ENCODE measurements at regions not wholly inside any gene's neighbourhood (a gene's known extent, or its start where the extent isn't known, plus 50 kb on each side); places are given as distances from the start of the nearest gene placed in this dataset.

- H3K4me1 Mint-ChIP-seq, result no peaks in the 10 kb centered on the region
- WGBS (ENCODE audit: insufficient coverage), result no CpG with 5 or more reads among the region's 2 CpGs
- H3K27ac Mint-ChIP-seq, result no peak overlapping the region
- Histone ChIP-seq H3K4me3 (replicated peaks in 1 of 3; ENCODE audit: low read depth in 2 of 3, low read length in 3 of 3) (no peak overlapping the region), H3K27me3 (ENCODE audit: control insufficient read depth in 2 of 2, insufficient read depth in 2 of 2, low read length in 2 of 2) (no peaks in the 10 kb centered on the region), H3K9ac (ENCODE audit: insufficient read depth, low read length, poor library complexity, severe bottlenecking) (no peak overlapping the region), H3K9me3 (replicated peaks in 1 of 2; ENCODE audit: control insufficient read depth in 1 of 2, insufficient read depth in 1 of 2, low read length in 2 of 2) (peaks cover 0 to 5% of the 10 kb centered on the region in 2 donors), H3K27ac (ENCODE audit: low read depth in 1 of 2, low read length in 2 of 2) (no peak overlapping the region), H2AFZ (ENCODE audit: insufficient read depth, low read depth, low read length, poor library complexity, severe bottlenecking) (no peak overlapping the region), H3K4me2 (replicated peaks; ENCODE audit: extremely low read depth, low read length, poor library complexity, severe bottlenecking) (no peak overlapping the region), H4K20me1 (ENCODE audit: insufficient read depth, low read length) (no peaks in the 10 kb centered on the region), H3K79me2 (ENCODE audit: insufficient read depth, low read length) (no peaks in the 10 kb centered on the region), H3K4me1 (ENCODE audit: control insufficient read depth in 1 of 2, insufficient read depth in 2 of 2, low read length in 2 of 2) (no peaks in the 10 kb centered on the region), H3K36me3 (replicated peaks in 1 of 2; ENCODE audit: control insufficient read depth in 1 of 2, insufficient read depth in 2 of 2, low read length in 2 of 2) (no peaks in the 10 kb centered on the region)
- no peaks in the 10 kb centered on the region for H3K36me3 Mint-ChIP-seq
- intact Hi-C loops (cut with micrococcal nuclease), result no loop called here
- no peak overlapping the region for H3K4me3 Mint-ChIP-seq
- DNase-seq, result no peak
- TF ChIP-seq, protein P1, sequence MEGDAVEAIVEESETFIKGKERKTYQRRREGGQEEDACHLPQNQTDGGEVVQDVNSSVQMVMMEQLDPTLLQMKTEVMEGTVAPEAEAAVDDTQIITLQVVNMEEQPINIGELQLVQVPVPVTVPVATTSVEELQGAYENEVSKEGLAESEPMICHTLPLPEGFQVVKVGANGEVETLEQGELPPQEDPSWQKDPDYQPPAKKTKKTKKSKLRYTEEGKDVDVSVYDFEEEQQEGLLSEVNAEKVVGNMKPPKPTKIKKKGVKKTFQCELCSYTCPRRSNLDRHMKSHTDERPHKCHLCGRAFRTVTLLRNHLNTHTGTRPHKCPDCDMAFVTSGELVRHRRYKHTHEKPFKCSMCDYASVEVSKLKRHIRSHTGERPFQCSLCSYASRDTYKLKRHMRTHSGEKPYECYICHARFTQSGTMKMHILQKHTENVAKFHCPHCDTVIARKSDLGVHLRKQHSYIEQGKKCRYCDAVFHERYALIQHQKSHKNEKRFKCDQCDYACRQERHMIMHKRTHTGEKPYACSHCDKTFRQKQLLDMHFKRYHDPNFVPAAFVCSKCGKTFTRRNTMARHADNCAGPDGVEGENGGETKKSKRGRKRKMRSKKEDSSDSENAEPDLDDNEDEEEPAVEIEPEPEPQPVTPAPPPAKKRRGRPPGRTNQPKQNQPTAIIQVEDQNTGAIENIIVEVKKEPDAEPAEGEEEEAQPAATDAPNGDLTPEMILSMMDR (IDR thresholded peaks at IDR 0.05), result no peak
- H3K27me3 Mint-ChIP-seq (ENCODE audit: low read depth in 3 of 3), result no peaks in the 10 kb centered on the region
- peaks cover 0 to 3% (median 0%) of the 10 kb centered on the region in 7 donors for H3K9me3 Mint-ChIP-seq
Observed at GRCh38 chr7:8809320-8809719, 375.9 kb downstream of the NXPH1 start.

GRCh38 chr7:8817448-8818036 lies 384.1 kb downstream of the NXPH1 start:
- H3K27ac Mint-ChIP-seq, result no peak overlapping the region
- no peak for DNase-seq
- H2AFZ ChIP-seq (ENCODE audit: insufficient read depth, low read depth, low read length, poor library complexity, severe bottlenecking), result no peak overlapping the region

More at GRCh38 chr7:8817448-8818036, 384.1 kb downstream of the NXPH1 start:
- no peak overlapping the region for H3K4me2 ChIP-seq (replicated peaks; ENCODE audit: extremely low read depth, low read length, poor library complexity, severe bottlenecking)
- no CpG with 5 or more reads among the region's 3 CpGs for WGBS (ENCODE audit: insufficient coverage)
- no peak overlapping the region for H3K27ac ChIP-seq (ENCODE audit: low read depth in 1 of 2, low read length in 2 of 2)
- TF ChIP-seq, protein P1 (IDR thresholded peaks at IDR 0.05), result no peak
- H3K27me3 ChIP-seq (ENCODE audit: control insufficient read depth in 2 of 2, insufficient read depth in 2 of 2, low read length in 2 of 2), result no peaks in the 10 kb centered on the region
- H3K79me2 ChIP-seq (ENCODE audit: insufficient read depth, low read length), result no peaks in the 10 kb centered on the region
- no peaks in the 10 kb centered on the region for H4K20me1 ChIP-seq (ENCODE audit: insufficient read depth, low read length)
- H3K9ac ChIP-seq (ENCODE audit: insufficient read depth, low read length, poor library complexity, severe bottlenecking), result no peak overlapping the region
- Mint-ChIP-seq H3K9me3 (peaks cover 0 to 10% (median 2%) of the 10 kb centered on the region in 7 donors), H3K4me3 (no peak overlapping the region), H3K36me3 (no peaks in the 10 kb centered on the region), H3K27me3 (ENCODE audit: low read depth in 3 of 3) (no peaks in the 10 kb centered on the region), H3K4me1 (no peaks in the 10 kb centered on the region)
- no peaks in the 10 kb centered on the region for H3K36me3 ChIP-seq (replicated peaks in 1 of 2; ENCODE audit: control insufficient read depth in 1 of 2, insufficient read depth in 2 of 2, low read length in 2 of 2)
- intact Hi-C loops (cut with micrococcal nuclease), result no loop called here
- no peaks in the 10 kb centered on the region for H3K4me1 ChIP-seq (ENCODE audit: control insufficient read depth in 1 of 2, insufficient read depth in 2 of 2, low read length in 2 of 2)
- no peak overlapping the region for H3K4me3 ChIP-seq (replicated peaks in 1 of 3; ENCODE audit: low read depth in 2 of 3, low read length in 3 of 3)
- peaks cover 4 to 6% of the 10 kb centered on the region in 2 donors for H3K9me3 ChIP-seq (replicated peaks in 1 of 2; ENCODE audit: control insufficient read depth in 1 of 2, insufficient read depth in 1 of 2, low read length in 2 of 2)
